ENCODE measurements at regions not wholly inside any gene's neighbourhood (a gene's known extent, or its start where the extent isn't known, plus 50 kb on each side); places are given as distances from the start of the nearest gene placed in this dataset.
"Not testable (repeated sequence)": the region's sequence is repeated elsewhere in the genome, so short reads cannot be mapped to it uniquely, and the experiment has no call there.

GRCh38 chr20:20788308-20788707 is 75.9 kb upstream of the RALGAPA2 start:
- Mint-ChIP-seq H3K27me3 (ENCODE audit: low read depth) (peaks cover 13% of the 10 kb centered on the region), H3K36me3 (ENCODE audit: low read depth) (no peaks in the 10 kb centered on the region), H3K9me3 (ENCODE audit: low read depth) (peaks cover 4% of the 10 kb centered on the region), H3K27ac (ENCODE audit: unreplicated experiment) (no peak overlapping the region), H3K4me3 (ENCODE audit: unreplicated experiment) (no peak overlapping the region), H3K4me1 (ENCODE audit: low read depth) (no peaks in the 10 kb centered on the region)
- no peak for DNase-seq (ENCODE audit: low spot score)
- no peak for TF ChIP-seq CTCF (IDR thresholded peaks at IDR 0.05)

- Mint-ChIP-seq H3K27me3 (ENCODE audit: low read depth) (peaks cover 8% of the 10 kb centered on the region), H3K4me3 (ENCODE audit: unreplicated experiment) (no peak overlapping the region), H3K27ac (ENCODE audit: unreplicated experiment) (no peak overlapping the region), H3K4me1 (ENCODE audit: low read depth) (no peaks in the 10 kb centered on the region), H3K9me3 (ENCODE audit: low read depth) (peaks cover 4% of the 10 kb centered on the region), H3K36me3 (ENCODE audit: low read depth) (no peaks in the 10 kb centered on the region)
- no peak for DNase-seq (ENCODE audit: low spot score)
- no peak for TF ChIP-seq CTCF (IDR thresholded peaks at IDR 0.05)
These were observed 74.0 kb upstream of the RALGAPA2 start for GRCh38 chr20:20786428-20786827.

GRCh38 chr20:20785226-20785625 is 72.8 kb upstream of the RALGAPA2 start:
- TF ChIP-seq CTCF (IDR thresholded peaks at IDR 0.05) = no peak
- Mint-ChIP-seq H3K36me3 (ENCODE audit: low read depth) (no peaks in the 10 kb centered on the region), H3K4me3 (ENCODE audit: unreplicated experiment) (no peak overlapping the region), H3K9me3 (ENCODE audit: low read depth) (peaks cover 4% of the 10 kb centered on the region), H3K4me1 (ENCODE audit: low read depth) (no peaks in the 10 kb centered on the region), H3K27me3 (ENCODE audit: low read depth) (peaks cover 8% of the 10 kb centered on the region), H3K27ac (ENCODE audit: unreplicated experiment) (no peak overlapping the region)
- DNase-seq (ENCODE audit: low spot score) = no peak

GRCh38 chr20:20784450-20784849 is 72.0 kb upstream of the RALGAPA2 start:
- H3K27me3 Mint-ChIP-seq (ENCODE audit: low read depth); H3K4me1 Mint-ChIP-seq (ENCODE audit: low read depth); H3K4me3 Mint-ChIP-seq (ENCODE audit: unreplicated experiment); H3K9me3 Mint-ChIP-seq (ENCODE audit: low read depth); H3K27ac Mint-ChIP-seq (ENCODE audit: unreplicated experiment); H3K36me3 Mint-ChIP-seq (ENCODE audit: low read depth); DNase-seq (ENCODE audit: low spot score): not testable (repeated sequence)

- H3K4me1 Mint-ChIP-seq (ENCODE audit: low read depth) = no peaks in the 10 kb centered on the region
- no peak overlapping the region for H3K27ac Mint-ChIP-seq (ENCODE audit: unreplicated experiment)
- no peaks in the 10 kb centered on the region for H3K36me3 Mint-ChIP-seq (ENCODE audit: low read depth)
- H3K9me3 Mint-ChIP-seq (ENCODE audit: low read depth) = peaks cover 4% of the 10 kb centered on the region
- H3K4me3 Mint-ChIP-seq (ENCODE audit: unreplicated experiment) = no peak overlapping the region
- no peak for TF ChIP-seq CTCF (IDR thresholded peaks at IDR 0.05)
- H3K27me3 Mint-ChIP-seq (ENCODE audit: low read depth) = peaks cover 8% of the 10 kb centered on the region
- DNase-seq (ENCODE audit: low spot score) = no peak
These were observed 71.0 kb upstream of the RALGAPA2 start for GRCh38 chr20:20783450-20783849.

- Mint-ChIP-seq H3K4me3 (ENCODE audit: unreplicated experiment) (no peak overlapping the region), H3K9me3 (ENCODE audit: low read depth) (peaks cover 4% of the 10 kb centered on the region), H3K4me1 (ENCODE audit: low read depth) (no peaks in the 10 kb centered on the region), H3K36me3 (ENCODE audit: low read depth) (no peaks in the 10 kb centered on the region), H3K27ac (ENCODE audit: unreplicated experiment) (no peak overlapping the region), H3K27me3 (ENCODE audit: low read depth) (peaks cover 8% of the 10 kb centered on the region)
- no peak for DNase-seq (ENCODE audit: low spot score)
- TF ChIP-seq CTCF (IDR thresholded peaks at IDR 0.05) = no peak
These were observed 70.3 kb upstream of the RALGAPA2 start for GRCh38 chr20:20782755-20783154.

Measured in chondrocyte (in vitro differentiated cells).